ENCODE measurements at regions not wholly inside any gene's neighbourhood (a gene's known extent, or its start where the extent isn't known, plus 50 kb on each side); places are given as distances from the start of the nearest gene placed in this dataset.

DNA sequence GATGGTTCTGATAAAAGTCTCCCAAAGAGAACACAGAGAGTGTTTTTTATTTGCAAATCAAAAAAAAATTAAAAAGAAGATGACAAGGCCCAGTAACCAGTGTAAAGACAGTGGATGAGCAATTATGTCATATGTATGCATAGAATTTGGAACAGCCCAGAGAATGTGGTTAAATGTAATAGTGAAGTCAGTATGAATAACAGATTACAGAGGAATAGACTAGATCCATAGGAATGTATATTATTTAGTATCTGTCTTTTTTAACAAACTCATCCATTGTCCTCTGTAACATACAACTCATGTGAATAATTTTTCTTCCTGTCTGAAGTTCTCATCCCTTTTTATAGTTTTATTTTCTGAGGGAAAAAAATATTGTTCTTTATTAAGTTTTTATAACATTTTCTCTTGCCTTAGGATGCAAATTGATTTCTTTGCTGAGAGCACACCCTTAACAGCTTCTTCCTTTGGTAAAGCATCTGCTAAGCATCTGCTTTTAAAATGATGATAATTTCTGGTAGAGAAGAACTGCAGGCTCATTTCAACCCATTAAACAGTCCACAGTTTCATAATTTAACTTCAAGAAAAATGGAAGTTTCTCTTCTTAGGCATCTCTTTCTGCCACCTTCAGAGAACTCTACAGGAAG lies 266.5 kb upstream of the MTNR1B start:
- TF ChIP-seq, protein P1, sequence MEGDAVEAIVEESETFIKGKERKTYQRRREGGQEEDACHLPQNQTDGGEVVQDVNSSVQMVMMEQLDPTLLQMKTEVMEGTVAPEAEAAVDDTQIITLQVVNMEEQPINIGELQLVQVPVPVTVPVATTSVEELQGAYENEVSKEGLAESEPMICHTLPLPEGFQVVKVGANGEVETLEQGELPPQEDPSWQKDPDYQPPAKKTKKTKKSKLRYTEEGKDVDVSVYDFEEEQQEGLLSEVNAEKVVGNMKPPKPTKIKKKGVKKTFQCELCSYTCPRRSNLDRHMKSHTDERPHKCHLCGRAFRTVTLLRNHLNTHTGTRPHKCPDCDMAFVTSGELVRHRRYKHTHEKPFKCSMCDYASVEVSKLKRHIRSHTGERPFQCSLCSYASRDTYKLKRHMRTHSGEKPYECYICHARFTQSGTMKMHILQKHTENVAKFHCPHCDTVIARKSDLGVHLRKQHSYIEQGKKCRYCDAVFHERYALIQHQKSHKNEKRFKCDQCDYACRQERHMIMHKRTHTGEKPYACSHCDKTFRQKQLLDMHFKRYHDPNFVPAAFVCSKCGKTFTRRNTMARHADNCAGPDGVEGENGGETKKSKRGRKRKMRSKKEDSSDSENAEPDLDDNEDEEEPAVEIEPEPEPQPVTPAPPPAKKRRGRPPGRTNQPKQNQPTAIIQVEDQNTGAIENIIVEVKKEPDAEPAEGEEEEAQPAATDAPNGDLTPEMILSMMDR (IDR thresholded peaks at IDR 0.05), result no peak
- TF ChIP-seq POLR2A (IDR thresholded peaks at IDR 0.05) (no peak), EP300 (IDR thresholded peaks at IDR 0.05; ENCODE audit: low read depth) (no peak), POLR2AphosphoS5 (IDR thresholded peaks at IDR 0.05) (no peak)

Measured in transverse colon (tissue), 4 donors.